H7 (cell line): ENCODE measurements at regions not wholly inside any gene's neighbourhood (a gene's known extent, or its start where the extent isn't known, plus 50 kb on each side); places are given as distances from the start of the nearest gene placed in this dataset.
A peak's percentile ranks its signal among the peaks of the same experiment; 100 is the strongest.

Source experiments
- DNase-seq: peaks from one replicate; pipeline ENCODE4 v3.0.0; 2012
- H3K27me3 ChIP-seq: 2 replicates; pipeline ENCODE4 v1.6.0; 2011; ENCODE audit warnings: mild to moderate bottlenecking, low read length; ENCODE audit not compliant: control insufficient read depth, insufficient read depth
- H3K36me3 ChIP-seq: replicated peaks from 2 replicates; pipeline ENCODE4 v1.5.1; 2011; ENCODE audit warnings: low read length; ENCODE audit not compliant: control insufficient read depth, insufficient read depth
- H3K4me3 ChIP-seq: 2 replicates; pipeline ENCODE4 v1.5.1; 2011; ENCODE audit warnings: low read depth, mild to moderate bottlenecking, control low read depth, low read length, moderate library complexity; ENCODE audit not compliant: insufficient read depth

DNA sequence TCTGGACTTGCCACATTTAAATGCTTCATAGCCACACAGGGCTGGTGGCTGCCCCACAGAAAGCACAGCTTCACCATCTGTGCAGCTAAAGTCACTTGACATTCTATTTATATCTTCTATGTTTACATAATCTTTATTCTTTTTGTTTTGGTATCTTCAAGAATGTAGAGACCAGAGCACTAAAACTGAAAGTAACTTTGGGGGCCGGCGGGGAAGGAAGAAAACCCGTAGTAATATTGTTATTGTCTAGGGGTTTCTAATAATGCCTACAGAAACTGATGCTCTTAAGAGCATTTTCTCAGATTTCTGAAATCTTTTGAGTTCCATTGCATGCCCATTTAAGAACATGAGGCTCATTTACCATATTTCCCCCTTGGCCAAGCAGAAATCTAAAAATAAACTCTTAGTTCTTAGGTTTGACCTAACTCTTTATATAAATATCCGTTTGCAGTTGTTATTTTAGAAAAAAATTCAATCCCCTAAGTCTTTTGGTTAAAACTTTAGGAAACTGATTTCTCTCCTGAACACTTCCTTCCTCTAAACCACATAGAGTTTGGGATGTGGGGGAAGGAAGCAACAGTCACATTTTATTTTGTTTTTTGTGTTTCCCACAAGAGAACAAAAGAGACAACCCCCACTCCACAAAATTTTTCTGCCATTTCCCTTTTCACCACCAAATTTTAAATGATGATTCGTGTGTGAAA lies 207.6 kb downstream of the OGFRL1 start:
- no peak for DNase-seq
- H3K27me3 ChIP-seq: no peaks in the 10 kb centered on the region
- H3K4me3 ChIP-seq: no peak overlapping the region
- no peaks in the 10 kb centered on the region for H3K36me3 ChIP-seq

DNA sequence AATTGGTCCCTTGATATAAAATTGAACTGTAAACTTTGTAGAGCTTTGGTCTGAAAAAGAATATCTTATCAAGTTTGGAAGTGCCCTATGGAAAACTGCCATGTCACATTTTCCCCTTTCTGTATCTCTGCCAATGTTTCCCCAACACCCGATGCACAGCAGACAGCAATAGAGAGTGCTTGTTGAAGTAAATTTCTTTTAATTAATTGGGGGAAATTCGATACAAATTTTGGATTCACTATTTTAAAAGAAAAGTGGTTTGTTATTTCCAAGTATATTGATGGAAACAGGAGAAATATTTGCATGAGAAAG lies 208.1 kb downstream of the OGFRL1 start:
- Histone ChIP-seq H3K36me3 (no peaks in the 10 kb centered on the region), H3K4me3 (no peak overlapping the region)
- no peak for DNase-seq

DNA sequence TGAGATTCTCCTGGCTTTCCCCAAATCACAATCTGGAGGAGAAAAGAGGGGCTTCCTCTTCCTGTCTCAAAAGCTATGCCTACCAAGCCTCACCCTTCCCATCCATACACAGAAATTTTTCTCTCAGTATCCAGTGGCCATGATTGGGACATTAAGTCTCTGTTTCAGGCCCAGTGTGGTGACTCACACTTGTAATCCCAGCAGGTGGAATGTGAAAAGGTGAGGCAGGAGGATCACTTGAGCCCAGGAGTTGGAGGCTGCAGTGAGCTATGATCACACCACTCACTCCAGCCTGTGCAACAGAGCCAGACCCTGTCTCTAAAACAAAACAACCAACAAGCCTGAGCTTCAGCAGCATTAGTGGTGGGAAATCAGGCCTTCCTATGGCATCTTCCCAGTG lies 210.0 kb downstream of the OGFRL1 start:
- Histone ChIP-seq H3K27me3 (no peaks in the 10 kb centered on the region), H3K36me3 (no peaks in the 10 kb centered on the region), H3K4me3 (no peak overlapping the region)
- DNase-seq: no peak

More for the DNA sequence above, 208.1 kb downstream of the OGFRL1 start:
- no peaks in the 10 kb centered on the region for H3K27me3 ChIP-seq

DNA sequence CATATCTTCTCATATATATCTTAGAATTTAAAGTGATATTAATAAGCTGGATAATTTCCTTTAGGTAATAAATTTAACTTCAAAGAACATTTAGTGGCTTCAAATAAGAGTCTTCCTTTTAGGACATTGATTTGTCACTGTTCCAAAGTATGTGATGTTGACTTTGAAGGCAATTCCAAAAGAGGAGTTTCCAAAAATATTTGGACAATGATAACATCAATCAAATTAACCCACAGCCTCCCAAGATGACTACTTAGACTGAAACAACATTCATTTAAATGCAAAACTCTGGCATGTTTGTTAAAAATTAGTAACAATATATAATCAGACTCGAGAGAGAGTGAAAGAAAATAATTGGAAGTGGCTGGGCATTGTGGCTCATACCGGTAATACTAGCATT lies 211.1 kb downstream of the OGFRL1 start:
- no peaks in the 10 kb centered on the region for H3K27me3 ChIP-seq
- H3K4me3 ChIP-seq: no peak overlapping the region
- H3K36me3 ChIP-seq: no peaks in the 10 kb centered on the region
- no peak for DNase-seq

DNA sequence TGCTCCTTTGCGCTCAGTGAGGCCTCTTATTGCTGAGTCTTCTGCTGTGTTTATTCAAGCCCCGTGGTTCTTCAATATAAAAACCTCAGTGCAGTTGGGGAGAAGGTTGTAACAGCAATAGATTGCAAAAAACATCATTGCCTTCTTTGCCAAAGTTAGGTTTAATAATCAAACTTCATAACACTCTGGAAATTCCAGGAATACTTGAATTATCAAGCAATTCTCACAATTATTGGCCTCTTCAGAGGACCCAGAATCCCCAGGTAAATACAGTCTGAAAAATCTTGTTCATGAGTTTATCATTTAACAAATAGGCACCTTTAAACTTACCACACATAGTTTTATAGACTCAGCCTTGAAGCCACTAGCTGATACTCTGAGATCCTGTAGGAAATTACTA lies 213.6 kb downstream of the OGFRL1 start:
- Histone ChIP-seq H3K4me3 (no peak overlapping the region), H3K27me3 (no peaks in the 10 kb centered on the region), H3K36me3 (no peaks in the 10 kb centered on the region)
- no peak for DNase-seq

DNA sequence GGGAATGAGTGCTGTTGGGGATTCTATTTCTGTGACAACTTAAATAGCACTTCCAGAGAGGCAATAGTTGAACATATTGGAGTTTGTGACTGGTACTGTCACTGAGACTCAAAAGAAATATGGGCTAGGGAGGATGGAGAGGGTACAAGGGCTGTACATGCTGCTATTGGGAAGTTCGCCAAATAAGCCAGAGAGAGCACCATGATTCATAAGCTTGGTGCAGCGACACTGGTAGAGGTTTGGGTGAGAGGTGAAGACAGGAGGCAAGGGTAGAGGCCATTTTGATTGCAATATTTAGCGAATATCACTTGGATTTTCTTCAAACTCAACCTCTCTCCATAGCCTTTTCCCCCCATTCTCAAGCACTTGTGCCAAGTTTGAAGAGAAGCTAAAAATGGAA lies 214.3 kb downstream of the OGFRL1 start:
- Histone ChIP-seq H3K27me3 (no peaks in the 10 kb centered on the region), H3K4me3 (no peak overlapping the region), H3K36me3 (no peaks in the 10 kb centered on the region)
- no peak for DNase-seq

DNA sequence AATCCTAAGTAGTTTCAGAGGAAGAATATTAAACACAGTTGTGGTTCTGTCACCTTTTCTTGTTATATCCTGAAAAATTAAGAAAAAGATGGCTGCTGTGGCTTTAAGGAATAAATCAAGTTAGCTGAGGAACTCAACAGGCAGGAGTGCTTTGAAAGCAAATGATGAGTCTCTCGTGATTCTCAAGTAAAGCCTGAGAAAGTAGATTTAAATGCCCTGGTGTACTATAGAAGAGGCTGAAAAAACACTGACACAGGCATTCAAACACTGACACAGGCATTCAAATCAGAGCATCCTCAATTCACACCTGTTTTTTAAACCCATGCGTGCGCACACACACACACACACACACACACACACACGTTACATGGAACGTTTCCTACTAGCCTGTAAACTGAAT lies 218.6 kb downstream of the OGFRL1 start:
- DNase-seq: no peak
- Histone ChIP-seq H3K4me3 (no peak overlapping the region), H3K27me3 (no peaks in the 10 kb centered on the region), H3K36me3 (no peaks in the 10 kb centered on the region)

DNA sequence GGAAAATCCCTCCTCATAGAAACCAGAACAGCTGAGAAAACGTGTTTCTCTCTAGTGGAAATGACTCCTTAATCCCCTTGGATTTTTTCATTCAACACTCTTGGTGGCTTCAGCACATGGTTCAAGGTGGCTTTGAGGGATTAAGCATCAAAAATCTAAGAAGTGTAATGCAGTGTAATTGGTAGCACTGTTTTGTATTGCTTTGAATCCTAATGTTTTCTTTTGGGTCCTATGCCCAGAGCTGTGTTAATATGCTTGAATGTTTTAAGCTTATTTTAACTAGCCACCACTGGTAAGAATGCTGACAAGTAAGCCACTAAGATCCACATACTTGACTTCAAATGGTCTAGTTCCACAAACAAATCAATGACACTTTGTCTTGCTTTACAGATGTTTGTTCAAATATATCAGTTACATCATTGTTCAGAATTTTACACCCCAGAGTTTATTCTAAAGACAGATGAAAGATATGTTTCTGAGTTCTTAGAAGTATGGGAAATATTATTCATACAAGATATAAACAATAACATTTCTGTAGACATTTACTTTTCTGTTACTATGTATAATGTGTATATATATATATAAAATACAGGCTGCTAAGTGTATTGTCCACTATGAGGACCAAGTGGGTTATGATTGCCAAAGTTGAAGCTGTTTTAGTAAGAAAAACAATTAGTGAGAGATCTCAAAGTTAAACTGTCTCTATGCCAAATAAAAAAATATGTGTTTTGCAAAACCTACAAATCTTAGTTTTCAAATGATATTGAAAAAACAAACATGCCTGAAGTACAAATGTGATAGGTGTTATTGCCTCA lies 220.8 kb downstream of the OGFRL1 start:
- H3K27me3 ChIP-seq: no peaks in the 10 kb centered on the region
- DNase-seq: no peak
- no peaks in the 10 kb centered on the region for H3K36me3 ChIP-seq
- no peak overlapping the region for H3K4me3 ChIP-seq

DNA sequence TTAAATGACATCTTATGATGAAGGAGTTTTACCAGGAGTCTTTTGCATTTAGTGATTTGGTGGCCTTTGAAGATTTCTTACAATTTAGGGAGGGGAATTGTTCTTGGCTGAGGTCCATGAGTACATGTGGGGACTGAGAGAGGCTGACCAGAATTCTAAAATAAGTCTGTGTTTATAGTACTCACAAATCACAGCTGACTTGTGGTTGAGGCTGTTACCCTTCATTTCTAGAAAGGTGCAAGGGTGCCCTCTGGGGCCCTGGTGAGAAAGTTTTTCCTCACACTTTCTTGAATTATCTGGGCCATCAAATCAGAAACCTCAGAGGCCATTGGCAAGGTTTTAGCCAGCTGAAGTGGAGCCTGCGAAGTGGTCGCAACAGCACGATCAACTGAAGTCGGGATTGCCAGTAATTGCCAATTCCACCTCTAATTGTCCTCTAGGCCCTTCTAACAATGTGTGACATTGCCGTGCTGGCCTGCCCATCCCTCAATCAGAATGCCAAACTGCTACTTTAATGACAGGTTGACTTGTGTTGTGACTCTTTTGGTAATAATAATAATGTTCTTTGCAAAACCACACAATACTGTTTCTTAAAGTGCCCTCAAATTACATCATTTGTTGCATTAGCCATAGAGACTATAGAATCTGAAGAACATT lies 221.6 kb downstream of the OGFRL1 start:
- Histone ChIP-seq H3K36me3 (no peaks in the 10 kb centered on the region), H3K4me3 (no peak overlapping the region), H3K27me3 (no peaks in the 10 kb centered on the region)
- DNase-seq: peak; percentile 19

DNA sequence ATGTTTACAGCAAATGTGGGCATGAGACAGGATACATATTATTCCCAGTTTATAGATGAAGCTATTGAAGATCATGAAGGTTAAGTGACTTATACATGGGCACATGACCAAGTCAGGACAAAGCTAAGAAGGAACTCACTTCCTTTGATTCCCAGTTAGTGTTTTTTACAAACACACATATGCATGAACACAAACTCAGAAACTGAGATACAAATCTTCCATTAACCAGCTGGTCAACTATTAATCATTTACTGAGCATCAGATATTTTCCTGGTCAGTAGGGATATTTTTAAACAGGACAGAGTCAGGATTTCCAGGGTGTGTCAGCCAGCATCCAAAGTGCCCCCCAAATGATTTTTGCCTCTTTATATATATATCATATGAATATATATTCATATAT lies 222.2 kb downstream of the OGFRL1 start:
- DNase-seq: no peak
- Histone ChIP-seq H3K27me3 (no peaks in the 10 kb centered on the region), H3K4me3 (no peak overlapping the region), H3K36me3 (no peaks in the 10 kb centered on the region)

DNA sequence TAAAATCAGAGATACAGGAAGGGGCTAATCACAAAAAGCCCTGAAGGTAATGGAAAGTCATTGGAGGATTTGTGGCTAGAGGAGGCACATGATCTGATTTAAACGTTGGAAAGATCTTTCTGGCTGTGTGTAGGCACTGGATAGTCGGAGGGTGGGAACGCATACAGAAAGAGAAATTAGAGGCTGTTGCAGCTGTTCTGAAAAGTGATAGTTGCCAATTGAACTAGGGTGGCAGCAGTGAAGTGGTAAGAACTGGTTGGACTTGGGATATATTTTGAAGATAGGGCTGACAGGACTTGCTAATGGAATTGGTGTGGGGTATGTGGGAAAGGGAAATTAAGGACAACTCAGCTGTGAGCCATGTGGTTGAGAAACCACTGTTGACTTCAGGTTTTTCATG lies 223.6 kb downstream of the OGFRL1 start:
- Histone ChIP-seq H3K36me3 (no peaks in the 10 kb centered on the region), H3K27me3 (no peaks in the 10 kb centered on the region), H3K4me3 (no peak overlapping the region)
- DNase-seq: no peak

DNA sequence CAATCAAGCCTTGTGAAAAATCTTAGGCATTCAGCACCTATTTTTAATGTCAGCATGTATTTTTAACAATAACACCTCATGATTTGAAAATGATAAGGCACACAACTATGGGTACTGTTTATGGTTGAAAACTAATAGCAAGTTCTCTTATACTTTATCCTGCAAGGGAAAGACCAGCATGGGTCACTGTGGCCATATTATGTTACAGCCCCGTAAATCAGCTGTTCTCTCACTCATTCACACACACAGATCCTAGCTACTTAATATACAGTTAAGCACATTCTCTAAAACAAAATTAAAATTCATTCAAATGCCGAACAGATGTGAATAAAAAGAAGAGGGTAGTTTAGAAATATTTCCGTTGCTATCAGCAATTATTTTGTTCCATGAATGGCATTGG lies 224.4 kb downstream of the OGFRL1 start:
- DNase-seq: no peak
- Histone ChIP-seq H3K27me3 (no peaks in the 10 kb centered on the region), H3K36me3 (no peaks in the 10 kb centered on the region), H3K4me3 (no peak overlapping the region)

DNA sequence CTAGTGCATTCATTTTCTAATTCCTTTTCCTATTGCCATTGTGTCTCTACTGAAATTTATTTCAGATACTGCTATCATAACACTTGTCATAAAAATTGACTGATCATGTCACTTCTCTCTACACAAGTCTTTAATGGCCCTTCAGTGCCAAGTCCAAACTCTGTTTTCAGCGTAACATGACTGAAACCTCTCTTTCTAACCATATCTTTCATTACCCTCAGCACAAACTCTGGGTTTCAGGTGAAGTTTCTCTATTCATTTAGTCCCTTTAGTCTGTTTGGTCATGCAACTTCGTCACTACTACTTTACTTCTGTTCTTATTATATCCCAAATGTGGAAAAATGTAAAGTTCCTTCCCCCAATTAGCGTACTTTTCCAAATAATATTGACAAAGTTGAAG lies 234.9 kb downstream of the OGFRL1 start:
- H3K36me3 ChIP-seq: no peaks in the 10 kb centered on the region
- H3K27me3 ChIP-seq: no peaks in the 10 kb centered on the region
- H3K4me3 ChIP-seq: no peak overlapping the region
- DNase-seq: no peak

DNA sequence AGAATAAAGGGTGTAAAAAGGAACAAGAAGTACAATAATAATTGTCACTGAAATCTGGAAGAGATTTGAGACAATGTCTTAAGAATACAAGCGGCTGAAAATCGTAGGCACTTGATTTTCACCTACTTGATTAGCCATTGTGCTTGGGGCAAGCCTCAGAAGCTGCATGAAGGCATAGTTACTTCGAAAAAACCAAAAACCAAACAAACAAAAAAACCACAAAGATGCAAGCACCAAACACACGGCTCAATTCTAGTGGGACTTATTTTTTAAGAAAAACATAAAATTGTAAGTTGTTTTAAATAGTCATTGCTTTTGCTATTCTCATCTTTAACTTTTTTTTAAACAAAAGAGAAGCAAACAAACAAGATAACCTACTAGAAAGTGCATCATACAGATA lies 235.6 kb downstream of the OGFRL1 start:
- no peak for DNase-seq

DNA sequence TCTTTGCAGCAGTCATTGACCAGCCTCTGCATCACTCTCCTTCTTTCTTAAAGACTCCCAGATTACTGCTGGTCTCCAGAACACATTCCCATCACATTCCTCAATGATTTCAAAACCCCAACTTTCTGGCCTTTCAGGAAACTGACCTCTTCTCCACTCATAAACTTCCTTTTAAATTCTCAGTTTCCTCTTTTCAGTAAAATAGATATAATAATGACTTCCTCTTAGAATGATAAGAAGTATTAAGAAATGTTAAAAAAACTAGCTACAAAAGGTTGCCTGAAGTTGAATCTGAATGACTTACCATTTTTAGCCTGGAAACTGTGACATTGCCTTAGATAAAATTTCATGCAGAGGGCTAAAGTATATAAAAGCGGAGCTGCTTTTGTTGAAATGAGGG lies 239.3 kb downstream of the OGFRL1 start:
- no peaks in the 10 kb centered on the region for H3K36me3 ChIP-seq
- no peaks in the 10 kb centered on the region for H3K27me3 ChIP-seq
- no peak overlapping the region for H3K4me3 ChIP-seq
- no peak for DNase-seq

More for the DNA sequence above, 235.6 kb downstream of the OGFRL1 start:
- no peaks in the 10 kb centered on the region for H3K27me3 ChIP-seq
- no peak overlapping the region for H3K4me3 ChIP-seq
- no peaks in the 10 kb centered on the region for H3K36me3 ChIP-seq
